Left lung (tissue), 4 donors: ENCODE measurements at regions not wholly inside any gene's neighbourhood (a gene's known extent, or its start where the extent isn't known, plus 50 kb on each side); places are given as distances from the start of the nearest gene placed in this dataset.
A peak's percentile ranks its signal among the peaks of the same experiment; 100 is the strongest.

Experiments
- ATAC-seq: fragments of 200-7000 bp; cut with Tn5 transposase; one replicate; pipeline ENCODE4 v1.9.1; 2020; ENCODE audit warnings: moderate library complexity
- DNase-seq, 4 donors: peaks; one replicate each; pipeline ENCODE4 v3.0.0-alpha.2; 2013 to 2020
- H3K27ac ChIP-seq, 2 donors: fragments of 200-600 bp; sonication (generic) in 1 of 2; one replicate each; pipeline versions ENCODE4 v1.5.0 to v1.8.0; 2020 to 2021
- H3K27me3 ChIP-seq, 2 donors: fragments of 200-600 bp; sonication (generic) in 1 of 2; one replicate each; pipeline versions ENCODE4 v1.5.0 to v1.8.0; 2020 to 2021
- H3K36me3 ChIP-seq, 2 donors: fragments of 200-600 bp; sonication (generic) in 1 of 2; one replicate each; pipeline versions ENCODE4 v1.5.0 to v1.8.0; 2020 to 2021
- H3K4me1 ChIP-seq, 2 donors: fragments of 200-600 bp; one replicate each; pipeline ENCODE4 v1.8.0; 2021
- H3K4me3 ChIP-seq, 2 donors: fragments of 200-600 bp; sonication (generic) in 1 of 2; one replicate each; pipeline versions ENCODE4 v1.5.0 to v1.8.0; 2020 to 2021; ENCODE audit warnings: mild to moderate bottlenecking in 1 of 2
- H3K9me3 ChIP-seq, 2 donors: fragments of 200-600 bp; sonication (generic) in 1 of 2; one replicate each; pipeline versions ENCODE4 v1.5.0 to v1.8.0; 2020 to 2021
- intact Hi-C, 2 donors: fragments of 100-400 bp; cut with DNase I; formaldehyde crosslinking; loops; one replicate each; pipeline versions ENCODE4 v1.11.2 to v1.14.2; 2022
- TF ChIP-seq, protein P1 (sequence below), 2 donors: fragments of 200-600 bp; sonication (generic) in 1 of 2; IDR thresholded peaks; one replicate each; pipeline versions ENCODE4 v1.5.0 to v1.8.0; 2021; ENCODE audit warnings: antibody characterized with exemption in 2 of 2
- donor health status: DM: no; HTN: yes; CAD: no.
- donor health status: DM: no; HTN: no; CAD: no.

DNA sequence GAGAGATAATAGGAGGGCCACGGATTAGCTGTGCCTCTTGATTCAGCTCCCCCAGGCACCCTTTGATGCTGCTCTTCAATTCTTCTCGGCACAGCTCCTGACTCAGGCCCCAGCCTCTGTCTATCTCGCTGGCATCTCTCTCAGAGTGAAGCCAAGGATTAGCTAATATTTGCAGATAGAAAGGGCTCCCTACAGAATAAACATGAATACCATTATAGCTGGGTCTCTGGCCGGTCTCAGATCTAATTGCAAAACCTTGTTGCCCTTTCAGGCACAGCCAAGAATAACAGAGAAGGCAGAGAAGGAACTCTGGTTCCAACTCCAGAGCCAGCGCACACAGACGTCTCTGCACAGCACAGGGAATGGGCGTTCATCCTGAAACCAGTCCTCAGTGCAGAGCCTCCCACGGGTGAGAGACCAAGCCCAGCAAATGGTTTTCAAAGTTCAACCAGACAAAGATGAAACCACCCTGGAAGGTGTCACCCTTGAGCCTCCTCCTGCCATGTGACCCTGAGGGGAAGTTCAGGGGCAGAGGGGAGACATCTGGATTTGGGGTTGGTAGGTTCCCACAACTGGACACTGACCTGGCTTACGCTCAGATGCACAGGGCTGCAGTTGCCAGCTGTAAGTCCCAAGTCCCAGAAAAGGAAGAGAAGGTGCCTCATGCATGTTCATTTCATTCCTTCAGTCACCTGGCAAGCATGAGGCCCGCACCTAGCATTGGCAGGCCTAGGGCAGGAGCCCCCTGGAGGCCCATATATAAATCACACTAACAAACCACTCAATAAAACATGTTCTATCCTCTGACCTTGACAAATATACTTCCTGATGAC is 394.0 kb downstream of the NPHP4 start:
- no peak overlapping the region for H3K27ac ChIP-seq
- ATAC-seq (peak; percentile 38), DNase-seq (peak in 1 of 4 donors; percentile 16)
- H3K4me1 ChIP-seq = no peaks in the 10 kb centered on the region
- H3K36me3 ChIP-seq = no peaks in the 10 kb centered on the region
- H3K4me3 ChIP-seq = no peak overlapping the region
- no peaks in the 10 kb centered on the region for H3K9me3 ChIP-seq
- intact Hi-C loops = no loop called here
- peaks cover 0 to 5% of the 10 kb centered on the region in 2 donors for H3K27me3 ChIP-seq
- TF ChIP-seq, protein P1, sequence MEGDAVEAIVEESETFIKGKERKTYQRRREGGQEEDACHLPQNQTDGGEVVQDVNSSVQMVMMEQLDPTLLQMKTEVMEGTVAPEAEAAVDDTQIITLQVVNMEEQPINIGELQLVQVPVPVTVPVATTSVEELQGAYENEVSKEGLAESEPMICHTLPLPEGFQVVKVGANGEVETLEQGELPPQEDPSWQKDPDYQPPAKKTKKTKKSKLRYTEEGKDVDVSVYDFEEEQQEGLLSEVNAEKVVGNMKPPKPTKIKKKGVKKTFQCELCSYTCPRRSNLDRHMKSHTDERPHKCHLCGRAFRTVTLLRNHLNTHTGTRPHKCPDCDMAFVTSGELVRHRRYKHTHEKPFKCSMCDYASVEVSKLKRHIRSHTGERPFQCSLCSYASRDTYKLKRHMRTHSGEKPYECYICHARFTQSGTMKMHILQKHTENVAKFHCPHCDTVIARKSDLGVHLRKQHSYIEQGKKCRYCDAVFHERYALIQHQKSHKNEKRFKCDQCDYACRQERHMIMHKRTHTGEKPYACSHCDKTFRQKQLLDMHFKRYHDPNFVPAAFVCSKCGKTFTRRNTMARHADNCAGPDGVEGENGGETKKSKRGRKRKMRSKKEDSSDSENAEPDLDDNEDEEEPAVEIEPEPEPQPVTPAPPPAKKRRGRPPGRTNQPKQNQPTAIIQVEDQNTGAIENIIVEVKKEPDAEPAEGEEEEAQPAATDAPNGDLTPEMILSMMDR (IDR thresholded peaks at IDR 0.05) = no peak

DNA sequence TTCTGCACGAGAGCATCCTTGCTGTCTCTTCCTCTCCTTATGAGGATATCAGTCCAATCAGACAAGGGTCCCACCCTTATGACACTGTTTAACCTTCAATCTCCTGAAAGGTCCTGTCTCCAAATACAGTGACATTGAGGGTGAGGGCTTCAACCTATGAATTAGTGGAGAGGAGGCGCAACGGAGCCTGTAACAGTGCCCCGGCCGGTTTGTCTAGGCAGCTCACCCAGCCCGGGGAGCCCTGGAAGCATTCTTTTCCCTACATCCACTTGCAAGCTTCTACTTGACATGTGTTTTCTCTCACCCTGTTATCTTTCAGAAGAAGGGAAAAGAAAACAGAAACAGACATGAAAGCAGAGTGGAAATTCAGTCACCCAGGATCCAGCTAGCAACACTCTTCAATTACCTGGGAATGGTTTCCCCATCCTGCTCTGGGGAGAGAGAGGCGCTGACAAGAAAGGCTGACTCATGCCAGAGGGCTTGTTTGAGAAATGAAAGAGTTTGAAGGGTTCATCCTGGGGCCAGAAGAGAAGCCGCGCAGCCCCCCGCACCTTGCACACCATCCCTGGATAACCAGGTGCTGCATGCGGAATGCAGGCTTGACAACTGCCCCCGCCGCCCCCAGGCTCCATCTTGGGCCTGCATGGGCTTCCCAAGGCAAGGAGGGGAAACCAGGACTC is 394.9 kb downstream of the NPHP4 start:
- TF ChIP-seq, protein P1 (IDR thresholded peaks at IDR 0.05) = no peak
- intact Hi-C loops = no loop called here
- no peak overlapping the region for H3K27ac ChIP-seq
- H3K36me3 ChIP-seq = no peaks in the 10 kb centered on the region
- H3K9me3 ChIP-seq = no peaks in the 10 kb centered on the region
- DNase-seq = peak in 1 of 4 donors; percentile 5
- H3K4me1 ChIP-seq = no peaks in the 10 kb centered on the region
- H3K27me3 ChIP-seq = peaks cover 0 to 5% of the 10 kb centered on the region in 2 donors
- ATAC-seq = no peak
- H3K4me3 ChIP-seq = no peak overlapping the region

DNA sequence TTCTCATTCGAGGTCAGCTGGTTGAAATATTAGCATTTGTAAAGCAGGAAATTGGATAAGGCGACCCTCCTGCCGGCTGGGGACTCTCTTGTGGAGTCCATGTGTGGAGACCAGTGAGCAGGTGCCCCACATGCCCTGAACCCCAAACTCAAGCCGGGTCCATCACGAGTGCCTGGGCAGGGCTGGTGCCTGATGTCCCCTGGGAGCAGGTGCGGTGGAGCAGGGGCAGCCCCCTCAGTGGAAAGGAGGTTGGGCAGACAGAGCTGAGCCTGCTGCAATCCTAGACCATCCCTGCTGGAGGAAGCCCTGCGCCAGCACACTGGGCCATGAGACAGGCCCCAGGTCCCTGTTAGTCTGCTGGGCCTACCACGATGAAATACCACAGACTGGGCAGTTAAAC is 395.6 kb downstream of the NPHP4 start:
- Histone ChIP-seq H3K4me3 (no peak overlapping the region), H3K27ac (no peak overlapping the region), H3K4me1 (no peaks in the 10 kb centered on the region), H3K27me3 (peaks cover 0 to 5% of the 10 kb centered on the region in 2 donors), H3K9me3 (peaks cover 0 to under 1% of the 10 kb centered on the region in 2 donors), H3K36me3 (no peaks in the 10 kb centered on the region)
- intact Hi-C loops = no loop called here
- DNase-seq (no peak), ATAC-seq (no peak)
- TF ChIP-seq, protein P1 (IDR thresholded peaks at IDR 0.05) = no peak

DNA sequence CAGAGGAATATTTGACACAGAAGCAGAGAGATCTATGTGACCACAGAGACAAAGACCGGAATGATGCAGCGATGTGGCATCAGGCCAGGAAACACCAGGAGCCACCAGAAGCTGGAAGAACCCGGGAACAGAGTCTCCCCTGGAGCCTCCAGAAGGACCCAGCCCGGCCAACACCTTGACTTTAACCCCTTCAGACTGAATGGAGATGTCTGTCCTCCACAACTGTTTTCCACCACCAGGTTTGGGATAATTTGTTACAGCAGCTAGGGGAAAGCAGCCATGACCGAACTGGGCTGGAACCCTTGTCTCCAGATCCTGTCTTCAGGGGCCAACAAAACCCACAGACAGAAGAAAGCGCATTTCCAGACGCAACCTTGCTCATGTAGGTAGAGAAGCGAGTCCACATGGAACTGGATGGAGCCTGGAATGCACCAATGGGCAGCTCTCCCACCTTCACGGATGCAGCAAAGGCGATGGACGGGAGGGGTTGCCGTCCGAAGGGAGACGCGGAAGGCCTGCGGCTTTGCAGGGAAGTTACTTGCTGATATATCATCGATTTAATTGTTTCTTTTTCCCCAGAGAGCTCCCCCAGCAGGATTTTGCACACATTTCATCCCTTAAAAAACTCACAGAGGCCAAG is 396.6 kb downstream of the NPHP4 start:
- Histone ChIP-seq H3K36me3 (no peaks in the 10 kb centered on the region), H3K27ac (no peak overlapping the region), H3K4me1 (no peaks in the 10 kb centered on the region), H3K4me3 (no peak overlapping the region), H3K9me3 (peaks cover 0 to 11% of the 10 kb centered on the region in 2 donors), H3K27me3 (peaks cover 0 to 2% of the 10 kb centered on the region in 2 donors)
- TF ChIP-seq, protein P1 (IDR thresholded peaks at IDR 0.05) = no peak
- ATAC-seq (no peak), DNase-seq (no peak)
- intact Hi-C loops = no loop called here
